Erythroblast (primary cell): ENCODE measurements at regions not wholly inside any gene's neighbourhood (a gene's known extent, or its start where the extent isn't known, plus 50 kb on each side); places are given as distances from the start of the nearest gene placed in this dataset.

Source experiments
- GATA1 ChIP-seq: IDR thresholded peaks from 2 replicates; pipeline ENCODE4 v1.6.1; 2011; ENCODE audit warnings: low read depth, mild to moderate bottlenecking, control low read depth, low read length, moderate library complexity
- POLR2A ChIP-seq: IDR thresholded peaks from 2 replicates; pipeline ENCODE4 v1.6.1; 2011; ENCODE audit warnings: mild to moderate bottlenecking, low read length

DNA sequence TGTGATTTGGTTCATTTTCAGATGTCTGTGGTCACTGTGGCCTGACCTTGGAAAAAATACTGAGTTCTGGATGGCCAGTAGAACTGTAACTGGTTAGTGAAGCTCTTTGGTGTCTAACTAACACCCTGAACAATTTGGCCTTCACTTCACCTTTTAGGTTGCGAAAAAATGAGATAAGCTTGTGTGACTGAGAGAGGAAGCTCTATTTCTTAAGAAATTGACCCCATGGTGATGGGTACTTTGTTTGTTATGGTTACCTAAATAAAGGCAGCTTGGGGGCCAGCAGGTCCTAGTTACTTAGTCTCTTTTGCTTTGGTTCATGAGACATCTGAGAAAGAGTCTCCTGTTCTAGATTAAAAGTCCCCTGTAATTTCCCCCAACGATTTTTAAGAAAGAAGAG is 181.6 kb downstream of the ZNF326 start:
- no peak for TF ChIP-seq POLR2A
- no peak for TF ChIP-seq GATA1
